Liver (tissue), 3 donors: ENCODE measurements at regions not wholly inside any gene's neighbourhood (a gene's known extent, or its start where the extent isn't known, plus 50 kb on each side); places are given as distances from the start of the nearest gene placed in this dataset.

Source experiments
- TF ChIP-seq, protein P1 (sequence below): fragments of 150-350 bp; IDR thresholded peaks from 2 replicates; pipeline ENCODE4 v1.5.1; 2017; ENCODE audit warnings: improper control_type of control experiment, low read depth, low read length; ENCODE audit not compliant: missing input control
- TF ChIP-seq, protein P2 (sequence below): IDR thresholded peaks from 2 replicates; pipeline ENCODE4 v1.6.1; 2016; ENCODE audit warnings: antibody characterized with exemption
- donor health status: healthy.
- donor health status: healthy.

DNA sequence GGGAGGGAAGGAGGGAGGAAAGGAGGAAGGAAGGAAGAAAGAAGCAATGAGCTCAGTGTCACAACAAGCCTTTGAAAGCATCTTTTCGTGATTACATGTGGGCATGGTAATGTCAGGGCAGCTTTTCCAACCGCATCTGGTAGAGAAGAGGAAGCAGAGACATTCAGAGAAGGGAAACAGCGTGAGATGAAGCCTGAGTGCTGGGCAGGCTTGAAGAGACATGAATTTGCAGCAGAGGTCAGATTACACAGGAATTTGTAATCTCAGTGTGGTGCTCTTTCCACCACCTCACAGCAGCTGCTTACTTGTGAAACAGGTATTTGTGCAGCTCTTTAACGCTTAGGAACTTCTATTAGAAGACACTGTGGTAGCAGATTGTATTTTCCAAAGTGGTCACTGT lies 289.5 kb upstream of the C11orf87 start:
- TF ChIP-seq, protein P1, sequence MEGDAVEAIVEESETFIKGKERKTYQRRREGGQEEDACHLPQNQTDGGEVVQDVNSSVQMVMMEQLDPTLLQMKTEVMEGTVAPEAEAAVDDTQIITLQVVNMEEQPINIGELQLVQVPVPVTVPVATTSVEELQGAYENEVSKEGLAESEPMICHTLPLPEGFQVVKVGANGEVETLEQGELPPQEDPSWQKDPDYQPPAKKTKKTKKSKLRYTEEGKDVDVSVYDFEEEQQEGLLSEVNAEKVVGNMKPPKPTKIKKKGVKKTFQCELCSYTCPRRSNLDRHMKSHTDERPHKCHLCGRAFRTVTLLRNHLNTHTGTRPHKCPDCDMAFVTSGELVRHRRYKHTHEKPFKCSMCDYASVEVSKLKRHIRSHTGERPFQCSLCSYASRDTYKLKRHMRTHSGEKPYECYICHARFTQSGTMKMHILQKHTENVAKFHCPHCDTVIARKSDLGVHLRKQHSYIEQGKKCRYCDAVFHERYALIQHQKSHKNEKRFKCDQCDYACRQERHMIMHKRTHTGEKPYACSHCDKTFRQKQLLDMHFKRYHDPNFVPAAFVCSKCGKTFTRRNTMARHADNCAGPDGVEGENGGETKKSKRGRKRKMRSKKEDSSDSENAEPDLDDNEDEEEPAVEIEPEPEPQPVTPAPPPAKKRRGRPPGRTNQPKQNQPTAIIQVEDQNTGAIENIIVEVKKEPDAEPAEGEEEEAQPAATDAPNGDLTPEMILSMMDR, result no peak
- TF ChIP-seq, protein P2, sequence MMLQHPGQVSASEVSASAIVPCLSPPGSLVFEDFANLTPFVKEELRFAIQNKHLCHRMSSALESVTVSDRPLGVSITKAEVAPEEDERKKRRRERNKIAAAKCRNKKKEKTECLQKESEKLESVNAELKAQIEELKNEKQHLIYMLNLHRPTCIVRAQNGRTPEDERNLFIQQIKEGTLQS, result no peak
